HG02763 (cell line): ENCODE measurements at regions not wholly inside any gene's neighbourhood (a gene's known extent, or its start where the extent isn't known, plus 50 kb on each side); places are given as distances from the start of the nearest gene placed in this dataset.
"Not testable (repeated sequence)": the region's sequence is repeated elsewhere in the genome, so short reads cannot be mapped to it uniquely, and the experiment has no call there.

Experiments used
- ATAC-seq: cut with Tn5 transposase; IDR thresholded peaks from one replicate; pipeline ENCODE4 v1.9.1; 2021; ENCODE audit warnings: mild to moderate bottlenecking, moderate library complexity; ENCODE audit not compliant: unreplicated experiment

DNA sequence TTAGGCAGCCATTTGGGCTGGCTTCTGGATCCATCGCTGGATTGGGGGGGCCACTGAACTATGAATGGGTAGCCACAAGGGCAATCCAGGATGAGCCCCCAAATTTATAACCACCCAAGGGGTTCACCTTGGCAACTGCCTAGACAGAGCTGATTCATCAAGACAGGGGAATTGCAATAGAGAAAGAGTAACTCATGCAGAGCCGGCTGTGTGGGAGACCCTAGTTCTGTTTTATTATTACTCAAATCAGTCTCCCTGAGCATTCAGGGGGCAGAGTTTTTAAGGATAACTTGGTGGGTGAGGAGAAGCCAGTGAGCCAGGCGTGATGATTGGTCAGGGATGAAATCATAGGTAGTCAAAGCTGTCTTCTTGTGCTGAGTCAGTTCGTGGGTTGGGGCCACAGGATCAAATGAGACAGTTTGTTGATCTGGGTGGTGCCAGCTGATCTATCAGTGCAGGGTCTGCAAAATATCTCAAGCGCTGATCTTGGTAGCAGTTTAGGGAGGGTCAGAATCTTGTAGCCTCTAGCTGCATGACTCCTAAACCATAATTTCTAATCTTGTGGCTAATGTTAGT is 57.9 kb downstream of the DNAJB9 start:
- no peak for ATAC-seq

DNA sequence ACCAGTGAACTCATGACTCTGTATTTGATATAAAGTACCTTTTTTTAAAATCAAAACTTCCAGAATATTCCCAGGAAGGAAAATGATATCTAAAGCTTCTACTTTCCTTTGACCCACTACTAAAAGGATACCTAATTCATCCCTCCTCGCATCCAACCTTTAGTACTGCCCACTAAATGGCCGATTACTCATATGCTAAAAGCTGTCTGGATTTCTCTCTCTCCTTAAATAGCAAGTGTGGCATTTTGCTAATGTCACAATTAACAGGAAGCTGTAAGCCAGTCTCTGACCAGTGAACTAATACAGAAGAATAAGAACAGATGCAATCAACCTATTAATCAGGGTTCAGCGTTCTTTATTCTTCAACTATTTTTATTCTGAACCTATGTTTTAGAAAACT is 59.0 kb downstream of the DNAJB9 start:
- no peak for ATAC-seq

DNA sequence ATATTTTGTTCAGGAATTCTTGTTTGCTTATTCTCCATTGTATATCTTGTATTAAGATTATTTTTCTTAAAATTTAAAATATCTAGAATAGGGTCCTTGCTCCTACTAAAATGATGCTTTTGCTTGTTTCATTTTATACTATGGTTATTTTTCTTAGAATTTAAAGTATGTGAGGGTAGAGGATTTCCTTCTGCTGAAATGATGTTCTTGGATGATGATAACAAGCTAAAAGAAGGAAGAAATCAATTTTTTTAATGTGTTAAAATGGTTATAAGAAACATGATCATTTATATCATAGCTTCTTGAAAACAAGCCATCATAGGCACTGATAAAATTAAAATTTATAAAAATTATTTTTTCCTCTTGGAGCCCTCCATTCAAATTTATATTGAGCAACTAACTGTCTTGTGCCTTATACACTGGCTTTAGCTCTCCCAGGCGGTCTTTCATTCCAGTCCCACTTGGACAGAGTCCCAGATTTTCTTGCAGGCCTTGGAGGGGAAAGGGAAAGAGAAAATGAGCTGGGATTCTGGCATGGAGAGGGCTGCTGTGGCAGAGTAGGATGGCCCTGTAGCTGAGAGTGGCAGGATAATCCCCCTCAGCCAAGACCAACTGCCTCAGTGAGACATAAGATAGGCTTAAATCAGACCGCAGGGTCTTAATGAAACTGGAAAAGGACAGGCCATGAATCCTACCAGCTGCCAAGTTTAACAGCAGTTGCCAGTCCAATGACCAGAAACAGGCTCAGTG is 60.2 kb downstream of the DNAJB9 start:
- no peak for ATAC-seq

DNA sequence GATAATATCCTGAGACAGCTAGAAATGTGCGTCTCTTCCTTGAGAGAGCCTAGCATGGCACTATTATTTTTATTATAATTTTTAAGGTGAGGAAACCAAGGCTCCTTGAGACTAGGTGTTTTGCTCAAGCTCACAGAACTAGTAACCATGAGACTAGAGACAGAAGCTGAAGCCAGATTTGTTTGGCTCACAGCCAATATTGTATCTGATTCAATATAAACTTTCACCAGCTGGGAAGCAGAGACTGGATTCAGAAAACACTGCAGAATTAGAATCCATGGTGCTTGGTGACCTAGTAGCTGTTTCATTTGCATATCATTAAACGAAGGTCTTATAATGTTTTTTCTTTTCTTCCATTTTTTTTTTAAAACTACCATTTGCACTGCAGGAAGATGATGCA is 64.4 kb downstream of the DNAJB9 start:
- no peak for ATAC-seq

DNA sequence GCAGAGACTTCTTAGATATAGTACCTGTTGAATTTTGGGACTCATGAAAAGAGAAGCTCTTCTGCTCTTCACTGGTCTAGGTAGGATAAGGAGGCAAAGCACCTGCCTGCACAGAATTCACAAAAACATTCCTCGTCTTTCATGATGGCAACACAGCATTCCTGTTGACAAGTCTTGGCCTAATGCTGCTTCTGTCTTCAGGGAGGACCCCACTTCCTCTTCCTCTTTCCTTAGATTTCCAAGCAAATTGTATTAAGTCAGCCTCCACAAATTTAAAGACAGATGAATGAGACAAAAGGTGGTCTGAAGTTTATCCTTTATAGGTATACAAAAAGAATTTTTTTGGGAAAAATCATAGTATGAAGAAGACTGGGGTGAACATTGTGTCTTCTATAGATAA is 64.9 kb downstream of the DNAJB9 start:
- no peak for ATAC-seq

DNA sequence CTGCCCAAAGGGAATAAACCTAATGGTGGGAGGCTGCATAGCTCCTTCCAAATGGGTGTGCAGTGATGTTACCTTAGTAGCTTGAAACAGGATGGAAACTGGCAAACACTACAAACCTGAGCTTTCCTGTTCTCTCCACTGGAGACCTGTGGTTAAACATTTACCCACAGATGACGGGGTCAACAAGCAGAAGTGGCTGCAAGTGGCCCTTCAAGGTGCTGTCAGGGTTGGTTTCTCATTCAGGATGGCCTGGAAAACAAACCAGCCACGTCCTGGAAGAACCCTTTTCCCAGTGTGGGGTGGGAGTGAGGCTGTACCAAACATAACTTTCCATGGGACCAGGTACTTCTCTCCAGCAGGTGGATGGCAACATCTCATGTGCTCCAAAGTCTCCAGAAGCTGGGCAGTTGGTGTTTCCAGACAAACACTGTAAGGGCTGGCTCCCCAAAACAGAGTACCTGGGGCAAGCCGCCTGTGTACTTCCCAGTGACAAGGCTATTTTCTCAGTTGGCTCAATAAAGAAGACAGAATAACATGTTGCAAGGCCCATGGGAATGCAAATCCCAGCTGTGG is 67.5 kb downstream of the DNAJB9 start:
- no peak for ATAC-seq

DNA sequence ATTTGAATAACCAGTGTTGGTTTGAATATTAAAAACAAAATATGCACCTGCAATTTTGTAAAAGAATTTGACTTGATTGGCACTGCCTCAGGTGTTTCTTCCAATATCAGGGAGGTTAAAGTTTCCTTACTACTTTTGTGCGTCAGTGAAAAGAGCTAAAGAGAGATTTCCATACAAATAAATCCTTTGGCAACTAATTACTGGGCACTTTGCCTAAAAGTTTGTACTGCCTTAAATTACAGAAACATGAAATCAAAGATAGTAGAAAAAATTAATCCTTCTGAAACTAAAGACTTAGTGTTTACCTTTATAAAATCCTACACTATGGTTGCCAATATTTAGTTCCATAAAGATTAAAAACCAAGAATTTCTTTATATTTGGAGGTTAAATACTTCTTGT is 72.5 kb downstream of the DNAJB9 start:
- ATAC-seq, result no peak

DNA sequence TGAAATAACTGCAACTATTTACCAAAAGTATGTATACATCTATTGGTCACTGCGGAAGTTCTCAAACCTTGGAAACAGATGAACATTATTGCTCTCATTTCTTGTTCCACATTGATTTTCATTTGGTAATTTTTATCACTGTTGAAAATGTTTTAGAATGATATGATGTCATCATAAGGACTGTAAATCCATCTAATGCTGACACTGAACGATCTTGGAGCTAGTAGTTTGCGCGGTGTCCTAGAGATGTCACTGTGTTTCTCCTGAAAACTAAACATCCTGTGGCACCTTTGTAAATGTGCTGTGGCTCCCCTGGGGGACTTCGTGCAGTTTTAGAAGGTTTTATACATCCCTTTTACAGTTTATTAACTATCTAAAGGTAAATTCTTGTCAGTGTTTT is 73.5 kb downstream of the DNAJB9 start:
- ATAC-seq, result no peak

DNA sequence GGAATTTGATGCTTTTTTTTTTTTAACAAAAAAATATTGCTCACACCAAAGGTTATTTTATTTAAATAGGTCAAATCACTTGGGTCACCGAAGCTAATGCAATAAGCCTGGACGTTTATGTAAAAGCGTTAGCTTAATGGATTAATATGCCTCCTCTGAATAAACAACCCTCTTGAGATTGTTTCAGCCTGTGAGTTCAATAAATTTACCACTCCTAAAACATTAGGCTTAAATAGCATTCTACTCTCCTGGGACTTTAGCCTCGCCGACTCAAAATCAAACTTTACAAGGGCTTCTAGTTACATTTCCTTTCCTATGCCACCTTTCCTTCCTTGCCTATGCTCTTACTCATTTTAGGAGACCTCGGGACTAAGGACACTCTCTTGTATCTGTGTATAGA is 79.3 kb downstream of the DNAJB9 start:
- no peak for ATAC-seq

DNA sequence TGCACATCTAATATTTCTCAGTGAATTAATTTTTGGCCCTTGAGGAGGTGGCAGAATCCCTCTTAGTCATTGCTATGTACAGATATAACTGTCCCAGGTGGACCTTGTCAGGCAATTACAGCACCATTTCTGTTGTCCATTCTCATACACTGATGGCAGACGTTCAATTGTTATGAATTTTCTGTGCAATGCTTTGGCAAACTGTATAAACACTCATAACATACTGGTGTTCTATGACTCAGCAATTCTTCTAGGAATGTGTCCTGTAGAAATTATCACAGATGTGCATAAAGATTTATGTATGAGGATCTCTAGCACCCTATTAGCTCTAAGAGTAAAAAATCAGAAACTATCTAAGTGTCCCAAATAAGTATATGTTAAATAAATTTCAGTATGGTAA is 80.8 kb downstream of the DNAJB9 start:
- no peak for ATAC-seq

DNA sequence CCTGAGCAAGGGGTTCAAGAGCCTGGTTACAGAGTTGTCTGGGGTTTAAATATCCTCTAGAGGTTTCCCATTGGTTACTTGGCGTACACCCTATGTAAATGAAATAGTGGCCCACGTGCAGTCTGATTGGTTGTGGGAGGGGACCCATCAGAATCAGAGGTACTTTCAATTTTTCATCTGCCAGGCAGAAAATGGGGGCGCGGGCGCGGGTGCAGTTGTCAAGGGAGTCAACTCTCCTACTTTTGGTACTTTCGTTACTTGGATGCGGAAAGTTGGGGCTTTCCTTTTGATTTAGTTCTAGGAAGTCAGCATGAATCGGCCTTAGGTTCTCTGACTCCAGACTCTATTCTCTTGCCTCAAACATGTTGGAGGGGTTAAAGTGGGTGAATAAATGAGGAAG is 83.2 kb downstream of the DNAJB9 start:
- no peak for ATAC-seq

DNA sequence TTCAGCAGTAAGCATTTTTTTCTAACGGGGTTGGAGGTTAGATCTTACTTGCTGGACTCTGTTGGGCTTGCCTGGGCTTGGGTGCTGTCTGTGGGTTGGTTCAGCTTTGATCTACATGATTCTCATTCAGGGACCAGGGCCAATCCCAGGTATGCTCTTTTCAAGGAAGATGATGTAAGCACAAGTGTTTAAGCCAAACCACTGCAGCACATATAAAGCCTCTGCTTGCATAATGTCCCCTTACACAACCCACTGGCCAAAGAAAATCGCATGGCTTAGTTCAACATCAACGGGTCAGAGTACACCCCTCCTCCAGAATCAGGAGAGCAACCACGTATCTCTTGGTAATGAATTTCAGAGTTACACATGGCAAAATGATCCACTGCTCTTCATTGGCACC is 83.9 kb downstream of the DNAJB9 start:
- no peak for ATAC-seq

DNA sequence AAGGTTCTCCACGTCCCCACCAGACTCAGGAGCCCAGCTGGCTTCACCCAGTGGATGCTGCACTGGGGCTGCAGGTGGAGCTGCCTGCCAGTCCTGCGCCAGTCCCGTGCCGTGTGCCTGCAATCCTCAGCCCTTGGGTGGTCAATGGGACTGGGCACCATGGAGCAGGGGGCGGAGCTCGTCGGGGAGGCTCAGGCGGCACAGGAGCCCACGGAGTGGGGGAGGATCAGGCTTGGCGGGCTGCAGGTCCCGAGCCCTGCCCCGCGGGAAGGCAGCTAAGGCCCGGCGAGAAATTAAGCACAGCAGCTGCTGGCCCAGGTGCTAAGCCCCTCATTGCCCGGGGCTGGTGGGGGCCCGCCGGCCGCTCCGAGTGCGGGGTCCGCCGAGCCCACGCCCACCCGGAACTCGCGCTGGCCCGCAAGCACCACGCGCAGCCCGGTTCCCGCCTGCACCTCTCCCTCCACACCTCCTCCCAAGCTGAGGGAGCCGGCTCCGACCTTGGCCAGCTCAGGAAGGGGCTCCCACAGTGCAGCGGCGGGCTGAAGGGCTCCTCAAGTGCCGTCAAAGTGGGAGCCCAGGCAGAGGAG is 87.6 kb downstream of the DNAJB9 start:
- ATAC-seq, result not testable (repeated sequence)

DNA sequence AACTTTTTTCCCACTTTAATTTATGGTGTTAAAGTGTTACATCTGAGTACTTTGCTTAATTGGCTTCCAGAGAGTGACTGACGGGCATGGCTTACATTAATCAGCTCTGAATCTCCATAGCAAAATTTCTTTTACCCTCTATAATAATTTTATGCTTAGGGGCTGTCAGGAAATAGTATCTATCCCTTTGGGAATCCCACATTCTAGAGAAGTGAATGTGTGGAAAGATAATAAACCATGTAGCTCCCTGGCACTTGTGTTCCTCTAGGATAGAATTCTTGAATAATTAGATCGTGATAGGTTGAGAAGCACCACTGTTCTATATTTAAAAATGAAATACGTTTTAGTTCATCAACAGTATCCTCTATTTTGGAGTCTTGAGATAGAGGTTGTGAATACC is 89.6 kb downstream of the DNAJB9 start:
- ATAC-seq, result no peak

DNA sequence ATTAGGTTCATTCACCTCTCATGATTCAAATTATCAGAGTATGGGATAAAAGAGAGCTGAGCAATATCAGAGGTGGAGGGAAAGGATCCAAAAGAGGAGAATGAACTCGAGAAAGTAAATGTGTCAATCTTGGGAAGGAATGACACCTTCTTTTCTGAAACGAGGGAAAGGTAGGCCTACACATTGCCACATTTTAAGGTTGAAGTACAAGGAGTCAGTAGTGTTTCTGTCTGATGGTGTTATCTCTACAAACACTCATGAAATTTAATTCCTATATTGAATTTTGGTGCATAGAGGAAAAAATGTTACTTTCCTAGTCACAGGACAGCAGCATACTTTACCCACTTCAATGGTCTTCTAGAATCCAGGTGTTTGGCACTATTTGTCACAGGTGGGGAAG is 90.2 kb downstream of the DNAJB9 start:
- ATAC-seq, result no peak

DNA sequence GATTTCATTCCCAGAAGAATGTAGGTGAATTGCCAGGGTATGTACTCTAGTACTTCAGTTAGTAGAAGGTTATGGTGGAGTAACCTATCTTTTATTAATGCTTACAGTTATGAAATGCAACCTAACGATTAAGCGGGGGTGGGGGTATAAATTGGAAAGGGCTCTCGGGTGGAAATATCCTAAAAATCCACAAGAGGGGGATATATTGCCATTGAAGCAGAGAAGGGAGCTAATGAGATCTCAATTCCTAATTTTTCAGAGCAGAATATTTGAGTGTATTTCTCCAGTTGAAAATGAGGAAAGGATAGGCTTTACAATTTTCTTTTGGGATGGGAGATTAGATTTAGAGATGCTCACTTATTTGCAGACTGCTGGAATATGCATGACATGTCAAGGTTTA is 90.8 kb downstream of the DNAJB9 start:
- ATAC-seq, result no peak

DNA sequence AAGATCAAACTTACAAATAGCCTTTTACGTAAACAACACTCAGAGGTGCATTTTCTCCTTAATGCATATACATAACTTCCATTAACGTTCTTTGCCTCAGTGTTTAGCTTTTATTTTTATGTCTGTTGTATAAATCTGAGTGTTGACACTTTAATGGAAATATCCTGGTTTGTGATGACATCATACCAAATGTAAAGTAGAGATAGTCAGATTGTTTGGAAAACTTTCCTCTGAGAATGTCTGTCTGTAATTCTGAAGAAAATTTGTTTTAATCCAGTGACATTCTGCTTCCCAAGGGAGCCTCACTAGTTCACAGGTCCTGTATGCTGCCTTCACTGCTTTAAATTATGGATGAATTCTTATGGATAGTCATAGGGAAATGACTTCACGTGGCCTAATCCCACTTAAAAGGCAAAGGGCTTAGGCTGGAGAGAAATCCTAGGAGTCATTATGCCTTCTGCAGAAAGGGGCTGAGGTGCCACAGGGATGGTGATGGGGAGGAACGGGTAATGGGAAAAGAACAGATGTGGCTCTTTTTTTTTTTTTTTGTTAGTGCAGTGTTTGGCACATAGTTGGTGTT is 93.2 kb downstream of the DNAJB9 start:
- no peak for ATAC-seq

DNA sequence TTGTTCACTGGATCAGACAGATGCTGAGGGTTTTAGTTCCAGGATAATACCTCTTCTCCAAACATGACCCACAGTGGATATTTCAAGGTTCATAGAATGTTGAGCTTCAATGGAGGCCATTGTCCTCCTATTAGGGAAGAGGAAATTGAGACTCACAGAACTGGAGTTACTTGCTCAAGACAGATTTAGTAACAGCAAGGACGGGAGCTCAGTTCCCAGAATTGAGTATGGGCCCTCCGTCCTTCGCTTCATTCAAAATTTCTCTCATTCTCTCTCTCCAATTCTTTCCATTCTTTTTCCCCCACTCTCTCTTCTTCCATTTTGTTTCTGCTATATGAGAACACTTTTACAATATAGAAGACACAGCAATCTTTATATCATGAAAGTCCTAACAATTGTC is 94.0 kb downstream of the DNAJB9 start:
- no peak for ATAC-seq

DNA sequence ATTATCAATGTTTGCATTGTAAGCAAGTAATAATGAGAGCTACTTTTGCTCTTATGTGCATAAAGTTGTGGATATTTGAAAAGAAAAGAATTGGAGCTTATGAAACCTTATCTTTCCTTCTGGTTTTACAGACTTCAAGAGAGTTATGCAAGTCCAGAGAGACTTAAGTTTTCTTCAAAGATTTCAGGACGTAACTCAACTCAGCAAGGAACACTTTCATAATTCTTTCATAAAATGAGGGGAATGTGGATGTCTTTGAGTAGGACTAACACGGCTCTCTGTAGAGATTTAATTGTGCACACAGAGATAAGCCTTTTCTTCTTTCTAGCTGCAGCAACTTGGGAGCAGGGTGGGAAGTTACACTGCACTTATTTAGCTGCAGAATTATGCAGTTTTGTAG is 97.5 kb downstream of the DNAJB9 start:
- no peak for ATAC-seq

DNA sequence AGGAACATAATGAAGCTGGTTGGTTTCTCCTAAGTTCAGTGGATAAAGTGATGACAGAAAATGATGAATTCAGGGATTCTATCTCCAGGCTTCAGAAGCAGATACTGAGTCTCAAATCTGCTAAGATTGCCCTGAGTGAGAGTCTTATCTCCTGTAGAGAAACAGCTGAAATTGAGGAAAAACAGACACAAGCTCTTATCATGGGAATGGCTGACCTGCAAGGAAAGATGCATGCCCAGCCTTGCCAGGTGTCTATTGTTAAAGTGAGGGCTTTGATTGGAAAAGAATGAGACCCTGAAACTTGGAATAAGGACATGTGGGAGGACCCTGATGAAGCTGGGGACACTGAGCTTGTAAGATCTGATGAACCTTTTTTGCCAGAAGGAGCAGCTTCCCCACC is 100.3 kb downstream of the DNAJB9 start:
- ATAC-seq, result no peak

DNA sequence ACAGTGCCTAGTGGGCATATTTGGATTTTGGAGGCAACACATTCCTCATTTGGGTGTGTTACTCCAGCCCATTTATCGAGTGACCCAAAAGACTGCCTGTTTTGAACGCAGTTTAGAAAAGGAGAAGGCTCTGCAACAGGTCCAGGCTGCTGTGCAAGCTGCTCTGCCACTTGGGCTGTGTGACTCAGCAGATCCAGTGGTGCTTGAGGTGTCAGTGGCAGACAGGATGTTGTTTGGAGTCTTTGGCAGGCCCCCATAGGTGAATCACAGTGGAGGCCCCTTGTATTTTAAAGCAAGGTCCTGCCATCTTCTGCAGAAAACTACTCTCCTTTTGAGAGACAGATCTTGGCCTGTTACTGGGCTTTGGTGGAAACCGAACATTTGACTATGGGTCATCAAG is 104.0 kb downstream of the DNAJB9 start:
- not testable (repeated sequence) for ATAC-seq

DNA sequence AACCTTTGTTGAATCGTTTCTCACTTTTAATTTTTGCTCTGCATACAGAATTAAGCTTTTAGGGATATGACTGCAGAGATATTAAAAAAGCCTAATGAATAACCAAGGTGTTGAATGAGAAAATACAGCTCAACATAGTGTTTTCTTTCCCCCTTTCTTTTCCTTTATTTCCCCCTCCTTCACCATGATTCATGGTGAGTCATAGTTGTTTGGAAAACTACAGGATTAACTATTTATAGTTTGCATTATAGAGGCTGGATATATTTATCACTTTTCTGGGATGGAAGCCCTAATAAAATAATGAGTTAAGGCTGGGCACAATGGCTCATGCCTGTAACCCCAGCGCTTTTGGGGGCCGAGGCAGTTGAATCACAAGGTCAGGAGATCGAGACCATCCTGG is 115.0 kb downstream of the DNAJB9 start:
- ATAC-seq, result no peak
